ENCODE measurements at regions not wholly inside any gene's neighbourhood (a gene's known extent, or its start where the extent isn't known, plus 50 kb on each side); places are given as distances from the start of the nearest gene placed in this dataset.

- TF ChIP-seq CTCF (IDR thresholded peaks at IDR 0.05): no peak
- TF ChIP-seq POLR2A (IDR thresholded peaks at IDR 0.05): no peak
These were observed 55.4 kb upstream of the JUN start for GRCh38 chr1:58839147-58839795.
